ENCODE measurements at regions not wholly inside any gene's neighbourhood (a gene's known extent, or its start where the extent isn't known, plus 50 kb on each side); places are given as distances from the start of the nearest gene placed in this dataset.

- no peak for TF ChIP-seq SIN3A (IDR thresholded peaks at IDR 0.05; ENCODE audit: borderline replicate concordance, low read depth, low read length)
- no peaks in the 10 kb centered on the region for H3F3A ChIP-seq (replicated peaks; ENCODE audit: insufficient read depth)
- no peak overlapping the region for H3K4me3 ChIP-seq (ENCODE audit: low read depth in 2 of 2, low read length in 1 of 2)
- no peaks in the 10 kb centered on the region for H3K79me2 ChIP-seq (ENCODE audit: insufficient read depth)
- 87% methylated on average over 2 of the region's 2 CpGs for WGBS (ENCODE audit: low lambda C conversion rate)
- no peak overlapping the region for H3K27ac ChIP-seq (ENCODE audit: low read depth in 2 of 2, low read length in 1 of 2)
- no peak overlapping the region for H2AFZ ChIP-seq (ENCODE audit: low read depth)
- no peaks in the 10 kb centered on the region for H4K20me1 ChIP-seq (ENCODE audit: insufficient read depth)
- no peak overlapping the region for H3K4me2 ChIP-seq
- H3K9me2 ChIP-seq: no peaks in the 10 kb centered on the region
- H3K27me3 ChIP-seq (ENCODE audit: insufficient read depth): no peaks in the 10 kb centered on the region
- H3K9ac ChIP-seq: no peak overlapping the region
- no peaks in the 10 kb centered on the region for H3K36me3 ChIP-seq (replicated peaks in 1 of 2; ENCODE audit: control insufficient read depth in 1 of 2, insufficient read depth in 2 of 2, low read length in 1 of 2)
- no peaks in the 10 kb centered on the region for H3K4me1 ChIP-seq (ENCODE audit: control insufficient read depth in 1 of 2, insufficient read depth in 2 of 2, low read depth in 1 of 2, low read length in 1 of 2)
- no peaks in the 10 kb centered on the region for H3K9me3 ChIP-seq
- POLR2A ChIA-PET: no interaction called here
- CTCF ChIA-PET: no interaction called here
- DNase-seq: no peak
Observed at GRCh38 chr15:38921471-38921870, 356.9 kb upstream of the RASGRP1 start.

GRCh38 chr15:38928431-38928830 lies 363.8 kb upstream of the RASGRP1 start:
- H2AFZ ChIP-seq (ENCODE audit: low read depth): no peak overlapping the region
- H3K9me3 ChIP-seq: no peaks in the 10 kb centered on the region
- H3F3A ChIP-seq (replicated peaks; ENCODE audit: insufficient read depth): peaks cover 6% of the 10 kb centered on the region
- peaks cover 0 to 15% of the 10 kb centered on the region in 2 experiments; a peak in 1 of 4 replicates for H3K4me1 ChIP-seq (ENCODE audit: control insufficient read depth in 1 of 2, insufficient read depth in 2 of 2, low read depth in 1 of 2, low read length in 1 of 2)
- H3K27me3 ChIP-seq (ENCODE audit: insufficient read depth): no peaks in the 10 kb centered on the region
- TF ChIP-seq RFX5 (IDR thresholded peaks at IDR 0.05; ENCODE audit: low read length) (no peak), EP300 (IDR thresholded peaks at IDR 0.05; ENCODE audit: borderline replicate concordance in 1 of 2, low read depth in 1 of 2, low read length in 1 of 2) (no peak), MXI1 (IDR thresholded peaks at IDR 0.05; ENCODE audit: low read depth, low read length) (no peak), GATA2 (CRISPR knock-in tag; IDR thresholded peaks at IDR 0.05) (no peak), RCOR1 (IDR thresholded peaks at IDR 0.05; ENCODE audit: low read length) (no peak), FOSL2 (IDR thresholded peaks at IDR 0.05; ENCODE audit: borderline replicate concordance, low read depth) (no peak), ELF1 (IDR thresholded peaks at IDR 0.05) (no peak), RAD21 (IDR thresholded peaks at IDR 0.05; ENCODE audit: low read length) (no peak), TCF12 (IDR thresholded peaks at IDR 0.05) (no peak)
- TF ChIP-seq, protein P1, sequence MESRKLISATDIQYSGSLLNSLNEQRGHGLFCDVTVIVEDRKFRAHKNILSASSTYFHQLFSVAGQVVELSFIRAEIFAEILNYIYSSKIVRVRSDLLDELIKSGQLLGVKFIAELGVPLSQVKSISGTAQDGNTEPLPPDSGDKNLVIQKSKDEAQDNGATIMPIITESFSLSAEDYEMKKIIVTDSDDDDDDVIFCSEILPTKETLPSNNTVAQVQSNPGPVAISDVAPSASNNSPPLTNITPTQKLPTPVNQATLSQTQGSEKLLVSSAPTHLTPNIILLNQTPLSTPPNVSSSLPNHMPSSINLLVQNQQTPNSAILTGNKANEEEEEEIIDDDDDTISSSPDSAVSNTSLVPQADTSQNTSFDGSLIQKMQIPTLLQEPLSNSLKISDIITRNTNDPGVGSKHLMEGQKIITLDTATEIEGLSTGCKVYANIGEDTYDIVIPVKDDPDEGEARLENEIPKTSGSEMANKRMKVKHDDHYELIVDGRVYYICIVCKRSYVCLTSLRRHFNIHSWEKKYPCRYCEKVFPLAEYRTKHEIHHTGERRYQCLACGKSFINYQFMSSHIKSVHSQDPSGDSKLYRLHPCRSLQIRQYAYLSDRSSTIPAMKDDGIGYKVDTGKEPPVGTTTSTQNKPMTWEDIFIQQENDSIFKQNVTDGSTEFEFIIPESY (IDR thresholded peaks at IDR 0.05; ENCODE audit: borderline replicate concordance, low read depth): no peak
- WGBS (ENCODE audit: low lambda C conversion rate): 70% methylated on average over 1 of the region's 1 CpG
- no peaks in the 10 kb centered on the region for H4K20me1 ChIP-seq (ENCODE audit: insufficient read depth)
- ChIA-PET CTCF (interaction anchor here (0.9 kb wide), 1 partner anchor 12 kb away, joined by 3 read pairs; no protein-coding TSS in a partner anchor), POLR2A (no interaction called here)
- H3K4me3 ChIP-seq (ENCODE audit: low read depth in 2 of 2, low read length in 1 of 2): no peak overlapping the region
- no peak overlapping the region for H3K9ac ChIP-seq
- no peak for DNase-seq
- H3K27ac ChIP-seq (ENCODE audit: low read depth in 2 of 2, low read length in 1 of 2): no peak overlapping the region
- H3K79me2 ChIP-seq (ENCODE audit: insufficient read depth): no peaks in the 10 kb centered on the region
- H3K9me2 ChIP-seq: no peaks in the 10 kb centered on the region
- no peak overlapping the region for H3K4me2 ChIP-seq
- no peaks in the 10 kb centered on the region for H3K36me3 ChIP-seq (replicated peaks in 1 of 2; ENCODE audit: control insufficient read depth in 1 of 2, insufficient read depth in 2 of 2, low read length in 1 of 2)

Measured in SK-N-SH (cell line).